Immature natural killer cell (primary cell): ENCODE measurements at regions not wholly inside any gene's neighbourhood (a gene's known extent, or its start where the extent isn't known, plus 50 kb on each side); places are given as distances from the start of the nearest gene placed in this dataset.

Source experiments
- DNase-seq, 3 donors: peaks; one replicate each; pipeline ENCODE4 v3.0.0; 2022; ENCODE audit warnings: mixed read lengths in 1 of 3
- H3K27ac Mint-ChIP-seq, 6 donors: one replicate each; pipeline ENCODE4 v1.8.0; 2020; ENCODE audit warnings: mixed read lengths in 6 of 6, mild to moderate bottlenecking in 5 of 6, inconsistent platforms in 4 of 6, moderate library complexity in 3 of 6
- H3K27me3 Mint-ChIP-seq, 3 donors: one replicate each; pipeline ENCODE4 v1.8.0; 2020 to 2021; ENCODE audit warnings: low read depth in 3 of 3, mild to moderate bottlenecking in 3 of 3, mixed read lengths in 3 of 3, moderate library complexity in 3 of 3, inconsistent platforms in 1 of 3
- H3K36me3 Mint-ChIP-seq, 3 donors: one replicate each; pipeline ENCODE4 v1.8.0; 2020; ENCODE audit warnings: mixed read lengths in 3 of 3, inconsistent platforms in 2 of 3, mild to moderate bottlenecking in 2 of 3
- H3K4me1 Mint-ChIP-seq, 2 donors: one replicate each; pipeline ENCODE4 v1.8.0; 2020; ENCODE audit warnings: inconsistent platforms in 2 of 2, mild to moderate bottlenecking in 2 of 2, mixed read lengths in 2 of 2, moderate library complexity in 1 of 2
- H3K4me3 Mint-ChIP-seq, 5 donors: one replicate each; pipeline ENCODE4 v1.8.0; 2020; ENCODE audit warnings: mild to moderate bottlenecking in 5 of 5, mixed read lengths in 5 of 5, inconsistent platforms in 3 of 5, moderate library complexity in 3 of 5
- H3K9me3 Mint-ChIP-seq, 6 donors: one replicate each; pipeline ENCODE4 v1.8.0; 2020; ENCODE audit warnings: mild to moderate bottlenecking in 6 of 6, mixed read lengths in 6 of 6, inconsistent platforms in 4 of 6, moderate library complexity in 3 of 6

GRCh38 chr14:87306409-87307168 is 686.4 kb downstream of the GALC start:
- H3K4me3 Mint-ChIP-seq: no peak overlapping the region

GRCh38 chr14:87305345-87305744 is 687.6 kb downstream of the GALC start:
- Mint-ChIP-seq H3K36me3 (peaks cover 0 to 3% (median 0%) of the 10 kb centered on the region in 3 donors), H3K4me1 (no peaks in the 10 kb centered on the region), H3K27ac (no peak overlapping the region), H3K27me3 (peaks cover 0 to 3% (median 0%) of the 10 kb centered on the region in 3 donors), H3K4me3 (no peak overlapping the region), H3K9me3 (peaks cover 2 to 33% (median 13%) of the 10 kb centered on the region in 6 donors)
- DNase-seq: no peak

More at GRCh38 chr14:87306409-87307168, 686.4 kb downstream of the GALC start:
- H3K36me3 Mint-ChIP-seq: peaks cover 0 to 3% (median 0%) of the 10 kb centered on the region in 3 donors
- H3K27me3 Mint-ChIP-seq: peaks cover 0 to 3% (median 0%) of the 10 kb centered on the region in 3 donors
- no peaks in the 10 kb centered on the region for H3K4me1 Mint-ChIP-seq
- DNase-seq: no peak
- H3K9me3 Mint-ChIP-seq: peaks cover 4 to 29% (median 8%) of the 10 kb centered on the region in 6 donors
- H3K27ac Mint-ChIP-seq: no peak overlapping the region

GRCh38 chr14:87304404-87304803 is 688.6 kb downstream of the GALC start:
- DNase-seq: no peak
- H3K9me3 Mint-ChIP-seq: peaks cover 4 to 31% (median 14%) of the 10 kb centered on the region in 6 donors
- H3K36me3 Mint-ChIP-seq: no peaks in the 10 kb centered on the region
- H3K27ac Mint-ChIP-seq: no peak overlapping the region
- no peaks in the 10 kb centered on the region for H3K4me1 Mint-ChIP-seq
- peaks cover 0 to 3% (median 0%) of the 10 kb centered on the region in 3 donors for H3K27me3 Mint-ChIP-seq
- H3K4me3 Mint-ChIP-seq: no peak overlapping the region

GRCh38 chr14:87286826-87287225 is 706.2 kb downstream of the GALC start:
- Mint-ChIP-seq H3K4me3 (no peak overlapping the region), H3K27ac (no peak overlapping the region), H3K9me3 (peaks cover 6 to 50% (median 14%) of the 10 kb centered on the region in 6 donors), H3K36me3 (no peaks in the 10 kb centered on the region), H3K4me1 (peaks cover 0 to 2% of the 10 kb centered on the region in 2 donors), H3K27me3 (peaks cover 0 to 3% (median 0%) of the 10 kb centered on the region in 3 donors)
- no peak for DNase-seq

GRCh38 chr14:87286191-87286590 is 706.8 kb downstream of the GALC start:
- DNase-seq: no peak
- Mint-ChIP-seq H3K9me3 (peaks cover 8 to 49% (median 12%) of the 10 kb centered on the region in 6 donors), H3K27ac (no peak overlapping the region), H3K36me3 (no peaks in the 10 kb centered on the region), H3K27me3 (peaks cover 0 to 3% (median 0%) of the 10 kb centered on the region in 3 donors), H3K4me1 (peaks cover 0 to 2% of the 10 kb centered on the region in 2 donors), H3K4me3 (no peak overlapping the region)

GRCh38 chr14:87285506-87285905 is 707.5 kb downstream of the GALC start:
- Mint-ChIP-seq H3K4me3 (no peak overlapping the region), H3K4me1 (peaks cover 0 to 2% of the 10 kb centered on the region in 2 donors), H3K9me3 (peaks cover 8 to 43% (median 13%) of the 10 kb centered on the region in 6 donors), H3K27ac (no peak overlapping the region), H3K36me3 (no peaks in the 10 kb centered on the region), H3K27me3 (peaks cover 0 to 3% (median 0%) of the 10 kb centered on the region in 3 donors)
- no peak for DNase-seq

GRCh38 chr14:87283547-87283946 is 709.4 kb downstream of the GALC start:
- Mint-ChIP-seq H3K9me3 (peaks cover 2 to 41% (median 9%) of the 10 kb centered on the region in 6 donors), H3K27me3 (peaks cover 0 to 3% (median 0%) of the 10 kb centered on the region in 3 donors), H3K4me1 (no peaks in the 10 kb centered on the region), H3K36me3 (no peaks in the 10 kb centered on the region), H3K27ac (no peak overlapping the region), H3K4me3 (no peak overlapping the region)
- no peak for DNase-seq

- DNase-seq: no peak
- Mint-ChIP-seq H3K27me3 (peaks cover 0 to 2% (median 0%) of the 10 kb centered on the region in 3 donors), H3K4me1 (no peaks in the 10 kb centered on the region), H3K9me3 (peaks cover 3 to 39% (median 6%) of the 10 kb centered on the region in 6 donors), H3K27ac (no peak overlapping the region), H3K4me3 (no peak overlapping the region), H3K36me3 (no peaks in the 10 kb centered on the region)
These were observed 710.7 kb downstream of the GALC start for GRCh38 chr14:87282266-87282665.

GRCh38 chr14:87278415-87278814 is 714.6 kb downstream of the GALC start:
- no peak overlapping the region for H3K4me3 Mint-ChIP-seq
- no peak overlapping the region for H3K27ac Mint-ChIP-seq
- H3K27me3 Mint-ChIP-seq: no peaks in the 10 kb centered on the region
- peaks cover 7 to 38% (median 10%) of the 10 kb centered on the region in 6 donors for H3K9me3 Mint-ChIP-seq
- no peaks in the 10 kb centered on the region for H3K36me3 Mint-ChIP-seq
- no peaks in the 10 kb centered on the region for H3K4me1 Mint-ChIP-seq
- no peak for DNase-seq

GRCh38 chr14:87271331-87271730 is 721.7 kb downstream of the GALC start:
- no peaks in the 10 kb centered on the region for H3K36me3 Mint-ChIP-seq
- H3K4me1 Mint-ChIP-seq: no peaks in the 10 kb centered on the region
- no peak for DNase-seq
- H3K27ac Mint-ChIP-seq: no peak overlapping the region
- H3K27me3 Mint-ChIP-seq: peaks cover 0 to 5% (median 0%) of the 10 kb centered on the region in 3 donors
- H3K4me3 Mint-ChIP-seq: no peak overlapping the region
- H3K9me3 Mint-ChIP-seq: peaks cover 13 to 53% (median 31%) of the 10 kb centered on the region in 6 donors

- no peaks in the 10 kb centered on the region for H3K4me1 Mint-ChIP-seq
- peaks cover 0 to 5% (median 0%) of the 10 kb centered on the region in 3 donors for H3K27me3 Mint-ChIP-seq
- DNase-seq: no peak
- peaks cover 13 to 46% (median 30%) of the 10 kb centered on the region in 6 donors for H3K9me3 Mint-ChIP-seq
- no peaks in the 10 kb centered on the region for H3K36me3 Mint-ChIP-seq
- H3K4me3 Mint-ChIP-seq: no peak overlapping the region
- H3K27ac Mint-ChIP-seq: no peak overlapping the region
These were observed 724.0 kb downstream of the GALC start for GRCh38 chr14:87268997-87269396.

- H3K4me3 Mint-ChIP-seq: no peak overlapping the region
- no peaks in the 10 kb centered on the region for H3K36me3 Mint-ChIP-seq
- DNase-seq: no peak
- no peak overlapping the region for H3K27ac Mint-ChIP-seq
- H3K4me1 Mint-ChIP-seq: no peaks in the 10 kb centered on the region
- H3K9me3 Mint-ChIP-seq: peaks cover 6 to 40% (median 14%) of the 10 kb centered on the region in 6 donors
- H3K27me3 Mint-ChIP-seq: no peaks in the 10 kb centered on the region
These were observed 728.2 kb downstream of the GALC start for GRCh38 chr14:87264796-87265195.

- H3K9me3 Mint-ChIP-seq: peaks cover 4 to 40% (median 10%) of the 10 kb centered on the region in 6 donors
- H3K4me3 Mint-ChIP-seq: no peak overlapping the region
- no peaks in the 10 kb centered on the region for H3K36me3 Mint-ChIP-seq
- H3K27ac Mint-ChIP-seq: no peak overlapping the region
- no peaks in the 10 kb centered on the region for H3K4me1 Mint-ChIP-seq
- no peak for DNase-seq
- no peaks in the 10 kb centered on the region for H3K27me3 Mint-ChIP-seq
These were observed 728.7 kb downstream of the GALC start for GRCh38 chr14:87264272-87264785.

GRCh38 chr14:87261621-87262020 is 731.4 kb downstream of the GALC start:
- no peak for DNase-seq
- Mint-ChIP-seq H3K27me3 (no peaks in the 10 kb centered on the region), H3K36me3 (peaks cover 0 to 3% (median 0%) of the 10 kb centered on the region in 3 donors), H3K27ac (no peak overlapping the region), H3K4me3 (no peak overlapping the region), H3K9me3 (peaks cover 10 to 43% (median 15%) of the 10 kb centered on the region in 6 donors), H3K4me1 (no peaks in the 10 kb centered on the region)
